NCI-H1417 treated with DMSO at 0.1 percent for 48 hours (cell line): ENCODE measurements at regions not wholly inside any gene's neighbourhood (a gene's known extent, or its start where the extent isn't known, plus 50 kb on each side); places are given as distances from the start of the nearest gene placed in this dataset.

ENCODE experiments used
- DNase-seq: peaks from one replicate; lab custom pipeline; 2025; lab: John Stamatoyannopoulos, UW

DNA sequence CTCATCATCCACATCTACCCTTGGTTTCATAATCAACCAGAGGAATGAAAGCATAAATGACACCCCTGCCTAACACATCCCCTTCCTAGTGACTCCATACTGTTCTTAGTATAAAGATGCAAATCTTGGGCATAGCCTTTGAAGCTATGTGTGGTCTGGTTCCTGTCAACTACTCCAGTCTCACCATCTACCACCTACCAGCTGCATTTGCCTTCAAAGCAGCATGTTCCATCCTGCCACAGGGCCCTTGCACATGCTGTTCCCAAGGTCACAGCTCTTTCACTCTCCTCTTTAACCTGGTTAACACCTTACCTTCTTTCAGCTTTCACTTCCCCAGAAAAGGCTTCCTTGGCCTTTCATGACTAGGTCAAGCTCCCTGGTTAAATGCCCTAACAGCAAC lies 62.3 kb upstream of the ARHGEF3 start:
- DNase-seq: no peak

DNA sequence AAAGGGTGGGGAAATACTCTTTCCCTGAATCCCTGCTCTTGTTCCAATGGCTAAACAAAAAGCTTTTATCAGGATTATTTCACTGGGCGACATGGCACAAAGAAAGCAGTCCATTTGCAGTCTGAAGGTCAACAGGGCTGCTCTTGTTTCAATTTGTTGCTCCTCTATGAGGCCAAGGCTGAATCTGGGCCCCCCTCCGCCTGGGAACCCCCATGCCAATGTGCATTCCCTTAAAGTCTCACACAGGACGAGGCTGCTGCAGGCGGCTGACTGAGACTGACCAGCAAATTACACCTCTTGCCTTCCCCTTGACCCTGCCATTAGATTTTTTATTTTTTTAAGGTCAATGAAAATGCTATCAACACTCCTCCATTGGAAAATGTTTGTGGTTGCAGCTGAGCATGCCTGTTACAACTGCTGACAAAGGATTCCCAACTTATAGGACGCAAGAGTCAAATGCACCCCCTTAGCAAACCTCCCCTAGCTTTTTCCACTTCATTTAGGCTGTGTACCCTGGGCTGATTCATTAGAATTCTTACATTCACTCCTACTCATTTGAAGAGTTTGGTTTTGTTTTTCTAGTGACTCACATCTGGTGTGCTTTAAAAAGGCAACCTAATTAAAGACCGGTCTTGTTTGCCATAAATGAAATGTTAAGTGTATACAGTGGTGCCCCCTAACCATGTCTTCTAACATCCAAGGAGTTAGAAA lies 60.8 kb upstream of the ARHGEF3 start:
- DNase-seq: no peak

DNA sequence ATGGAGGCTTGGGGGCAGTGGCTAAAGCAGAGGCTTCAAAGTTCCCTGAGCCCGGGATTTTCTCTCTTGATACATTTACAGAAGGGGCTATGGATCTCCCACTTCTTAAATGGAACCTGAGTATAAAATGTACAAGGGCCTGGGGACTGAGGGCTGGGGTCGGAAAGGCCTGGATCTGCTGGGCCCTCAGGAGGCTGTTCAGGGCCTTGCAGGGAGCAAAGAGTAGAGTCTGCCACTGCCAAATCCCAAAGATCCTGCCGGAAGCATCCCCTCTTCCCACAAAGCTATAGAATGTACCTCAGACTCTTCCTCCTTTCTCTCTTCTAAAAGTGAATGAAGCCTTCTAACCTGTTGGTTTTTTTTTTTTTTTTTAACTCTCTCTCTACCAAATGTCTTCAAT lies 59.8 kb upstream of the ARHGEF3 start:
- DNase-seq: no peak

DNA sequence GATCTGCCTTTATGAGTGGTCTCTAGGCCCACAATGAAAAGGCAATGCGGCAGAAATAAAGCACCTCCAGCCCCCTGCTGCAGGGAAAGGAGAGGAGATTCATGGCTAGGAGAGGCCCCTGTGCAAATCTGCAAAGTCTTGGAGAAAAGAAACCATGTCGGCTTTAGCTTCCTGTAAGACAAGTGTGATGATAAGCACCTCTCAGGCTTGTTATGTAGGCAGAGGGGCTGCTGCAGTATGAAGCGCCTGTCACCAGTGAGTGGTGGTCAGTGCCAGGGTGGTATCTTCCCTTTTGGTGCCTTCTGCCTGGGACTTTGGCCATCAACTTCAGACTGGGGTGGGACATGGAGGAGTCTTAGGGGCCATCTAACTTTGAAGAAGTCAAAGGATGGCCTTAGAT lies 59.2 kb upstream of the ARHGEF3 start:
- no peak for DNase-seq

DNA sequence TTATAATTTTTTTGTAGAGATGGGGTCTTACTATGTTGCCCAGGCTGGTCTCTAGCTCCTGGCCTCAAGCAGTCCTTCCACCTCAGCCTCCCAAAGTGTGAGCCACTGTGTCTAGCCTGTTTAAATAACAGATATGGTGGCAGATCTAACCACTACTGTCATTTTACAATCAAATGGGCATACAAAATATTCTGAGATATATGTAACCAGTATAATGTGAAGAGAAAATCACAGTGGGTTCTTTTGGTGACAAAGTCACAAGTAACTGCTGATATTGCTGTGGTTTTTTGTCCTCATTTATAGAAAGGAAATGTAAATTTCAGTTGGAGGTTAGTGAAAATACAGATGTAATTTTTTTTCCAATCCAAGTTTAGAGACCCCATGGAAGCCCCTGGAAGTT lies 58.6 kb upstream of the ARHGEF3 start:
- DNase-seq: no peak

DNA sequence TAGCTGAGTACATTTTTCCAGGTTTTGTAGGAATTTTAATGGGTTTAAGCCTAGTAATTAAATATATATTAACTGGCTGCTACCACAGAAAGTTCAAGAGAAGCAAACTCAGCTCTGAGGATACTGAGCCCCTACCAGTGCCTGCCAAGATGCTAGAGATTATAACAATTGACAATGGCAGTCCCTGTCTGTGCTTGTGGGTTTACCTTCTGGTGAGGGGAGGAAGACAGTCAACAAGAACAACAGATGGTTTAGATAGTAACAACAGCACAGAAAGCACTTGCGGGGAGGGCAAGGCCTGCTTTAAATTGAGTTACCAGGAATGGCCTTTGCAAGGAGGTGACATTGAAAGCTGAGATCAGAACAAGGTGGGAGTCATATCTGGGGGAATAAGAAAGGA lies 56.6 kb upstream of the ARHGEF3 start:
- DNase-seq: no peak

DNA sequence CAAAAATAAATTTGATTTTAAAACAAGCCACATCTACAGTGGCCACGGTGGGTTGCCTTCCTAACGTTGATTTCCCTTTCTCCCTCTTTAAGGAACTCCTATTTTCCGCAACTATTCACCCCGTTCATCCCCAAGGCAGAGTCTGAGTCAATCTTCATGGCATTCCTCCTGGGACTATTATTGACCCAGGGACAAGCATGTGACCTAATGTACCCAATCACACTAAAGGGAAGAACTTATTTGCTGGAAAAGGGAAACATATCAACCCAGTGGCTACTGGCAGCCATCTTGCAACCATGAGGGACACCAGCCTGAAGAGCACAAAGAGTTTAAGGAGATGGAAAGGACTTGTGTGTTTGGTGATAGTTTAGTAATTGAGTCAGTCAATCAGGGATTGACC lies 55.4 kb upstream of the ARHGEF3 start:
- no peak for DNase-seq

DNA sequence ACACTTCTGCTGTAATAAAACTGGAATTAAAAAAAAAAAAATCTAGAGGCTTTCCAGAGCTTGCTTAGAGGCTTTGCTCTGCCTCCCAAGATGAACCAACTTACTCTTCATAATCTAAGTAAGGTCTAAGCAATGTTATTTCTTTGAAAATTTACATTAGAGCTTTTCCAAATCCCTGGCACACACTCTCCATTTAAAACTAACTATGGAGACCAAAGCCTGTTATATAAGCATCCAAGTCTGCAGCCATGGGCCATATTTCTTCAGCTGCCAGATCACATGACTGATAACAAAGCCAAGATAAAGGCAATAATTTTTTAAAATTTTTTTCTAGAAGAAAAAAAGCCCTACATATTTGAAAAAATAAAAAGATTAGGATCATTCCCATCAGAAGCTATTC lies 55.0 kb upstream of the ARHGEF3 start:
- no peak for DNase-seq

DNA sequence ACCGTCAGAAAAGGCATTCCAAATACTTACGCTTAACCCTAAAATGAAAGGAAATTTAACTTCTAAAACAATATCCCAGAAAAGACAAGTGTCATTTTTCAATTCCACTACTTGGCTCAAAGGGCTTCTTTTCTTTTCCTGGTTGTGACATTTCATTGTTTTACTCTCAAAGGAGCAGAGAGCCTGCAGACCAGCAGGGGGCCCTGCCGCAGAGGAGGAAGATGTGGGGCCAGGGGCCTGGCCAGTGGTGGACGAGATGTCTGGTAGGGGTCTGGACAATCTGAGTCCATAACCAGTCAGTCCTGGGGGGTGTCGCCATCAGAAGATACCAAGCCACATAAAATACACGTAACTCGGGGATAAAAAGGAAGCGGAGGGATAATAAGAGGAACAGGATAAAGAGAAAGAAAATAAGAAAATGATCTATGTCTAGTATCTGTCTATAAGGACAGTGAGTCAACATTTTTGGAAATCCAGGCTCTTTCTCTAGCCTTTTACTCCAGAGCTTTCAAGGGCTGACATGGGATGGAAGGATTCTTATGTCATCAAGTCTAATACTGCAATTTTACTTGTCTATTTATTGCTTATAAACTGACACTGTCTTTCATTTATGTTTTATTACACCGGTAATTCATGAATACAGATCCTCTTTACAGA lies 54.2 kb upstream of the ARHGEF3 start:
- no peak for DNase-seq

DNA sequence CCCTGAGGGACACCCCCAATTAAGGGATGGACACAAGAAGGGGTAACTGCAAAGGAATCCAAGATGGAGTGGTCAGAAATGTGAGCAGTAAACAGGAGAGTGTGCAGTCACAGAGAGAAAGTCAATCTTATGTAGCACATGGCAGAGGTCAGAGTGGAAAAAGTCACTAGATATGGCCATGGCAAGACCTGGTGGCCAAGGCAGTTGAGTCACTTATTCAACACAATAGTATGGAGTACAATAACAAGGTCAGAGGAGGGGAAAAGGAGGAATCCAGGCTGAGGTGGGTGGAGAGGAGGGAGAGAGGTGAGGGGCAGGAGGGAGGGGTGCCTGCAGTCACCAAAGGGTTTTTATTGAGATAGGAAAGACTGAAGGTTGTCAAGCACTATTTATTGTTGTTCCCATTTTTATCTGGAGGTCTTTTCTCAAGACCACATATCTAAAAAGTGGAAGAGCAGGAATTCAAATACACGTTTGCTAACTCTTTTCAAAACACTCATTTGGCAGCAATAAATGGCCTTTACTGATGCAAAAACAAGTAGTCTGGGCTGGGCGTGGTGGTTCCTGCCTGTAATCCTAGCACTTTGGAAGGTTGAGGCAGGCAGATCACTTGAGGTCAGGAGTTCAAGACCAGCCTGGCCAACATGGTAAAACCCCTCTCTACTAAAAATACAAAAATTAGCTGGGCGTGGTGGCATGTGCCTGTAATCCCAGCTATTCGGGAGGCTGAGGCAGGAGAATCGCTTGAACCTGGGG lies 53.3 kb upstream of the ARHGEF3 start:
- no peak for DNase-seq

DNA sequence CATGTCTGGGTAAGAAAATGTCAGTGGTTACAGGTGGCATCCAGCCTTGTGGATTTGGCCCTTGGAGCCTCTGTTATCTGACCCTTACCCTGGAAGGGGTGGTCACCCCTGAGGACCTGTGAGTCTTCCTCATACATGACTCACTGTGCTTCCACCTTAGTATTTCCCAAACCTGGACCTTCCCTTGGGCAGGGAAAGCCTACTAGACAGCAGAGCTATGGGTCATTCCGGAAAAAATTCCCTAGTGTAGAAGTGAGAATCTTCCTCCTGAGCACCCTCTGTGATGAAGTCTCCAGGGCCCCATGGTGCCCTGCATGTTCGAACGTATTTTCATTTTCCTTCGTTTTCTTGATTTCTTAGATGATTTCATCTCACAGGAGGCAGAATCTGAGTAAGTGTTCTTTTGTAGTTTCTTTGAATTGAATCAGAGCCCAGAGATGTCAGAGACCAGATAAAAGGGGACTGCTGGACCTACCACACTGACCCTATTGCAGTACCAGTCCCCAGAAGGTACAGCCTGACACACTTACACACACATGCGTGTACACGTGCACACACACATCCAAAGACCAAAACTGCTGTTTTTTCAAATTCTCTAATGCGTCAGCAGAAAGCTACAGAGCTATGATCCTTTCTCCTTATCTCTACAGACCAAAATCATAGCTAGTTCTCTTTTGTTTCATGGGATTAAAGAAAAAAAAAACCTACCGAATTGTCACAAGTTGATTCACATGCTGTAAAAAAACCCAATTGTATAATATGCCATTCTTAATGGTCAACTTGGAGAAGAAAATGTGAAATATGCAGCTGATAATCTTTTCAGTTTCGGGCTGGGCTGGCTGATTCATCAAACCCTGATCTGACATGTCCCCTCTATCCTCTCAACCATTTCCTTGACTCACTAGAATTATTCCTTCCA lies 50.5 kb upstream of the ARHGEF3 start:
- DNase-seq: no peak
